ENCODE measurements at regions not wholly inside any gene's neighbourhood (a gene's known extent, or its start where the extent isn't known, plus 50 kb on each side); places are given as distances from the start of the nearest gene placed in this dataset.
"Not testable (repeated sequence)": the region's sequence is repeated elsewhere in the genome, so short reads cannot be mapped to it uniquely, and the experiment has no call there.

GRCh38 chr21:35578831-35579471, 481.4 kb downstream of the SETD4 start:
- no peak for DNase-seq (ENCODE audit: low read depth, low spot score)

DNA sequence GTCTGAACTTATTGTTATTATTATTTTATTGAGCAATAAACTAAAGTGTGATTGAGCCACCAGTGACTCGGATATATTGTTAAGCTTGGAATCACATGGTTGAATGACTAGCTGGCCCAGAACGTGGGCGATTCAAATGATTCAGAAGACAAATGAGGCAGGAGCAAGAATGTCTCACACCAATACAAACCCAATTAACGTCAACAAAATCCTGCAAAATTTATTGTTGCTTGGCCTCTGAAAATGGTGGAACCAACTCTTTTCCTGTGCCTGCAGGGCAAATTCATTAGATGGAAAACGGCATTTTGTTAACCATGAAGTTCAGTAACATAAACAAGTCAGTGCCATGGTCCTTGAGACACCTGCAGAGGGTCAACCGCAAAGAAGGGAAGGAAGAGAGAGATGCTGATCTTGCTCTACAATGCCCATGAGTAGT, 482.0 kb downstream of the SETD4 start:
- DNase-seq (ENCODE audit: low read depth, low spot score): no peak

GRCh38 chr21:35575280-35575915, 484.9 kb downstream of the SETD4 start:
- DNase-seq (ENCODE audit: low read depth, low spot score): no peak

- no peak for DNase-seq (ENCODE audit: low read depth, low spot score)
Measured at GRCh38 chr21:35573472-35574374, 486.6 kb downstream of the SETD4 start.

DNA sequence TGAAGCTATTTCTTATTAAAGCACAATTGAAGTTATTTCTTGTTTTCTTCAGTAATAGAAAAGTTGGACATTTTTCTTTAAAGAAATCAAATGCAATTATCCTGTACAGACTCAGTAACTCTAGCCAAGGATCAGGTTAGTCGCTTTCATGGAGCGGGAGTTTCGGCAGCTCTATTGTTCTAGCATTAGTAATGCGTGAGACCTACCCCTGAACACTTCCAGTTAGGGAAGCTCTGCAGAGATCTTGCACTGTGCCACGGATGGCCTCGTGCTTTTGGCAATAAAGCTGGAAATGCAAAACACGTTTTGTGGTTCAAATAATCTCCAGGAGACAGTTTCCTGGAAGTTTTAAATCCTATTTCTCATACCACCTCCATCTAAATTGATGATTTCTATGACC, 488.4 kb downstream of the SETD4 start:
- DNase-seq (ENCODE audit: low read depth, low spot score): no peak

DNA sequence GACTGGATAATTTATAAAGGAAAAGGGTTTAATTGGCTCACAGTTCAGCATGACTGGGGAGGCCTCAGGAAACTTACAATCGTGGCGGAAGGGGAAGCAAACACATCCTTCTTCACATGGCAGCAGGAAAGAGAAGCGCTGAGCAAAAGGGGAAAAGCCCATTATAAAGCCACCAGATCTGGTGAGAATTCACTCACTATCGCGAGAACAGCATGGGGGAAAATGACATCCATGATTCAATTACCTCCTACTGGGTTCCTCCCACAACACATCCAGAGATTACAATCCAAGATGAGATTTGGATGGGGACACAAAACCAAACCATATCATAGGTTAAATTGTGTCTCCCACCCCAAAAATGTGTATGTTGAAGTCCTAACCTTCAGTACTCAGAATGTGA, 491.7 kb downstream of the SETD4 start:
- no peak for DNase-seq (ENCODE audit: low read depth, low spot score)

GRCh38 chr21:35566874-35567273, 493.5 kb downstream of the SETD4 start:
- no peak for DNase-seq (ENCODE audit: low read depth, low spot score)

GRCh38 chr21:35565204-35565611, 495.1 kb downstream of the SETD4 start:
- no peak for DNase-seq (ENCODE audit: low read depth, low spot score)

DNA sequence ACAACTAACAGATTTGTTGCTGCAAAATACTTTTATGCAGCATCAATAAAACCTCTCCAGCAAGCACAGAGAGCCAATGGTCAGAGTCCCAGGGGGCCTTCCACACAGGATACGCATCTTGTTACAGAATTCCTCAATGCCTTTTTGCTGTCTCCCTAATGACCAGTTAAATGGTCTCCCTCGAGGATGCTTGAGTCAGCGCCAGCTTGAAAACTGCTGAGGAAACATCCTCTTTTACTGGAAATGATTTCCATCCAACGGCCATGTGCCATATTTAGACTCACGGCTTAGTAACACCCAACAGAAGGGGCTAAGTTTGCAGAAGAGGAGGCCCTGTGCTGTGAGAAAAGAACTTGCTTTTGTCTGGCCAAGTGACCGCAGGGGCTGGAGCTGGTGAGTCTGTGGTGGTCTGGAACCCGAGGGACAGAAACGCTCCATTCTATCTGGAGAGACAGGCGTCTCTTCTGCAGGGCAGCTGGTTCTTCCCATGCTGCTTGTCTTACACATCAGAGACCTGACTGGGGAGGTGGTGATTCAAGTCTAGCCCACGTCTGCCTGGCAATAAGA, 496.4 kb downstream of the SETD4 start:
- no peak for DNase-seq (ENCODE audit: low read depth, low spot score)

GRCh38 chr21:35562876-35563275, 497.4 kb downstream of the SETD4 start:
- no peak for DNase-seq (ENCODE audit: low read depth, low spot score)

- DNase-seq (ENCODE audit: low read depth, low spot score): no peak
Measured at GRCh38 chr21:35561116-35561515, 499.2 kb downstream of the SETD4 start.

DNA sequence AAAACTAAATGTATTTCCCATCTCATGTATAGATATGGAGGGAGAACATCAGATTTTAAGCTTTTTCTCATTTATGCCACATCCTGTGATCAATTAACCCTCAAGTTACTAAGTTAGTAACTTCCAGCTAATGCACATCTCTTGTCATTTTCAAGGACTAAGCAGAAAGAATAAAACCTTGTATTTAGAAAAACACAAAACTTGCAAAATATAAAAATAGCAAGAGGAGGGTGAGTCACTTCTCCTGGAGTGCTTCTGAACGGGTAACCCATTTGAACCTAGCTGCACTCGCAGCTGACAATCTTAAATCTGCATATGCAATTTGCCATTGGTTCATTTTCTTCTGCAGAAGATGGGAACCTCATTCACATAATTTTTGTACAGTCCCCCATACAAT, 500.5 kb downstream of the SETD4 start:
- no peak for DNase-seq (ENCODE audit: low read depth, low spot score)

- no peak for DNase-seq (ENCODE audit: low read depth, low spot score)
Measured at GRCh38 chr21:35559128-35559828, 501.0 kb downstream of the SETD4 start.

DNA sequence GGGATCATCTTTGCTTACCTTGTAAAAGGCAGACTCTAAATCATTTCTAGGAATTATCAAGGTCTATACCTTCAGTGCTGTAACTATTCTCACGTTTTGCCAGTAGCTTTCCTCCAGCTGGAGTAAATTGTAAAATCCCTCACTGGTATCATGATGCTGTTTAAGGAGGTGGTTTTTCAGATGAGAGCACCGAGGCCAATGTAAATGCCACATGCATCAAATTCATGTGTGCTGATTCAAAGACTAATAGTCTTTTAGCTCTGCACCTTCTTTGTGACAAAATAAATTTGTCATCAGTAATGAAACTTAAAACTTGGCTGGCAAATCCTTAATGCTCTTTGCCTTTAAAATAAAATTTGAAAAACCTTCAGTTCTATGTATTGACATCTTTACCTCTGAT, 503.8 kb downstream of the SETD4 start:
- no peak for DNase-seq (ENCODE audit: low read depth, low spot score)

GRCh38 chr21:35552483-35552882, 503.4 kb upstream of the RUNX1 start:
- not testable (repeated sequence) for DNase-seq (ENCODE audit: low read depth, low spot score)

DNA sequence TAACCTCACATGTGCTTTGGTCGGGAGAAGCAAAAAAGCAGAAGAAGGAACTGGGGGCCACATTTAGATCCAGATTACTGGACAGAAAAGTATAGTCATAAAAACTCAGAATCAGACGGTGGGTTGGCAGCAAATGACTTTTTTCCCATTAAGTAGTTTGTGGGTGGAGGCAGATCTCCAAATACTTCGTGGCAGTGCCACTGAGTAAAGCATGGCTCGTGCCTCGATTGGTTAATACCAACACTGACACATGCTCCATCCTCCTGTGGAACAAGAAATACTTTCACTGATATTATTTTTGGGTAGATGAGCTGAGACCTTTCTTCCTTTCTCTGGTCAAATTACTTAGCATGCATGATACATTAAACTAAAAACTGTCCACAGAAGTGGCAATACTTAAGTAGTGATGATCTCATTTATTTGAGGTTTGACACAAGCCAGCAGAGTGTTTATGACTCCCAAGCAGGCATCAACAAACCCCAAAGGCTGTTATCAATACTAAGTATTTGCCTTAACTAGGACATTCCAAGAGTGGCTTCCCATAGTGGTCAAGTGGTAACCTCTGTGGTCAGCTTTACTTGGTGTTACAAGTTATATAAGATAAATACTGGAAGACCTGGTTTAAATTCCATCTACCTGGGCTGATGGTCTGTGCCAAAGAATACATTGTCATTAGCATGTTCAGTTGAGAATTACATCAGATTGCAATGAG, 500.0 kb upstream of the RUNX1 start:
- no peak for DNase-seq (ENCODE audit: low read depth, low spot score)

DNA sequence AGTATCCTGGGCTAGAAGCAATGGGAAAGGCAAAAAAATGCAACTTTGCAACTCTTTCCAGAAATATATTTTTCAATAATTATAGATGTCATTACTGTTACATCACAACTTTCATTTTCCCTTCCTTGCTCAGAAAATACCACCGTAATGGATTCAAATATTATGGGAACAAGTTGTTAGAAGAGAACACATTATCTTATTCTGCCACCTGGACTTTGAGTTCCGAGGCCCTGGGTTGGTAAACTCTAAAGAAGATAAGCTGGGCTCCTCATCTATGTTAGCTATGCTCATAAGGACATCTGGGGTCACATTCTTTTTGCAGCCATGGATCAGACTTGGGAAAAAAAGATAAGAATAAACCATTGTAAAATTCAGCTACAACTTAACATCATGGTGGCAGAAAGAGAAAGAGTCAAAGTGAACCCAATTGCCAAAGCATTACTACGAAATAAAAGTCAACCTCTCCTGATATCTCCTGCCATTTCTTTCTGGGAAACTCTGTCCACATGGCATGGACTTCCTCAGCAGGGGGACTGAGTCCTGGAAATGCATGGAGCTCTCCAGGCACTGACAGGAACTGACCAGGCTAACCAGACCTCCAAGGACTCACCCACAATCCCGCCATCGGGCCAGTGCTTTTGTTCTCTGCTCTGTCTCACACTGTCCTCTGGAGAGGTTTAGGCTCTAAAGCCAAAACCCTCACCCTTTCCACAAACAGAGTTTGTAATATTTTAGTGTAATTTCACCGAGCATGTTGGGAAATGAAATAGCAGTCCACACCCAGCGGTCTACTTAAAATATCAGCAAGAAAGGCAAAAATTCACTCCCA, 499.1 kb upstream of the RUNX1 start:
- DNase-seq (ENCODE audit: low read depth, low spot score): no peak

DNA sequence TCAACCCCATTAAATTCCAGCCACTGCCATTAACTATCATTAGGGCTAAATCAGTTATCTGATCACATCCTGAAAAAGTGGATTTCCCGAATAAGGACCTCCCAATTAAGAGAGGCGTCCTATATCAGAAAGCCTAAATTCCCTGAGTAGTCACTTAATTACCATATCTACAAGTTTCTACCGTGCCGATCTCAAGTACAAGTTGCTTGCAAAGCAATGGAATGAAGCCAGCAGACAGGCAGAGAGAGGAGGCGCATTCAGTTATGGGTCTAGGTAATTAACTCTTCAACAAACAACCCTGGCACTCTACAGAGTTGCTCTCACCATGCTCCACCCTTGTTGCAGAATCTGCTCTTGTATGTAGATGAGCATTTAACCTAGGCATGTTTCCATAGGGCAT, 494.6 kb upstream of the RUNX1 start:
- no peak for DNase-seq (ENCODE audit: low read depth, low spot score)

GRCh38 chr21:35540950-35541638, 492.0 kb upstream of the RUNX1 start:
- DNase-seq (ENCODE audit: low read depth, low spot score): no peak

All from pulmonary artery endothelial cell (primary cell).